ENCODE measurements at regions not wholly inside any gene's neighbourhood (a gene's known extent, or its start where the extent isn't known, plus 50 kb on each side); places are given as distances from the start of the nearest gene placed in this dataset.

GRCh38 chr1:56278061-56278460, 301.3 kb downstream of the PLPP3 start:
- TF ChIP-seq CTCF (IDR thresholded peaks at IDR 0.05; ENCODE audit: low read depth, low read length), result no peak
- no peak for DNase-seq (ENCODE audit: low read depth, low spot score)

GRCh38 chr1:56268519-56269140, 310.7 kb downstream of the PLPP3 start:
- no peak for TF ChIP-seq CTCF (IDR thresholded peaks at IDR 0.05; ENCODE audit: low read depth, low read length)
- POLR2A ChIA-PET, result no interaction called here
- no peak for DNase-seq (ENCODE audit: low read depth, low spot score)
- Histone ChIP-seq H3K9me3 (ENCODE audit: control insufficient read depth, insufficient read depth, low read length) (no peaks in the 10 kb centered on the region), H3K27me3 (ENCODE audit: control insufficient read depth, insufficient read depth, low read length) (no peaks in the 10 kb centered on the region), H3K27ac (ENCODE audit: low read depth, low read length) (no peak overlapping the region), H3K4me3 (ENCODE audit: low read depth, low read length) (no peak overlapping the region)
- CTCF ChIA-PET, result no interaction called here

More at GRCh38 chr1:56278061-56278460, 301.3 kb downstream of the PLPP3 start:
- CTCF ChIA-PET, result no interaction called here
- H3K9me3 ChIP-seq (ENCODE audit: control insufficient read depth, insufficient read depth, low read length), result no peaks in the 10 kb centered on the region
- no peak overlapping the region for H3K27ac ChIP-seq (ENCODE audit: low read depth, low read length)
- POLR2A ChIA-PET, result no interaction called here
- no peak overlapping the region for H3K4me3 ChIP-seq (ENCODE audit: low read depth, low read length)
- no peaks in the 10 kb centered on the region for H3K27me3 ChIP-seq (ENCODE audit: control insufficient read depth, insufficient read depth, low read length)

- ChIA-PET CTCF (no interaction called here), POLR2A (no interaction called here)
- DNase-seq (ENCODE audit: low read depth, low spot score), result no peak
- no peak overlapping the region for H3K4me3 ChIP-seq (ENCODE audit: low read depth, low read length)
- H3K27me3 ChIP-seq (ENCODE audit: control insufficient read depth, insufficient read depth, low read length), result no peaks in the 10 kb centered on the region
- TF ChIP-seq CTCF (IDR thresholded peaks at IDR 0.05; ENCODE audit: low read depth, low read length), result no peak
- H3K27ac ChIP-seq (ENCODE audit: low read depth, low read length), result no peak overlapping the region
- H3K9me3 ChIP-seq (ENCODE audit: control insufficient read depth, insufficient read depth, low read length), result no peaks in the 10 kb centered on the region
Observed at GRCh38 chr1:56267611-56268010, 311.8 kb downstream of the PLPP3 start.

GRCh38 chr1:56266359-56266758, 313.0 kb downstream of the PLPP3 start:
- Histone ChIP-seq H3K27ac (ENCODE audit: low read depth, low read length) (no peak overlapping the region), H3K4me3 (ENCODE audit: low read depth, low read length) (no peak overlapping the region), H3K27me3 (ENCODE audit: control insufficient read depth, insufficient read depth, low read length) (no peaks in the 10 kb centered on the region), H3K9me3 (ENCODE audit: control insufficient read depth, insufficient read depth, low read length) (no peaks in the 10 kb centered on the region)
- ChIA-PET POLR2A (interaction anchor here (0.6 kb wide), 1 partner anchor 50 kb away, joined by 5 read pairs; no protein-coding TSS in a partner anchor), CTCF (no interaction called here)
- TF ChIP-seq CTCF (IDR thresholded peaks at IDR 0.05; ENCODE audit: low read depth, low read length), result no peak
- DNase-seq (ENCODE audit: low read depth, low spot score), result no peak

- no peak for DNase-seq (ENCODE audit: low read depth, low spot score)
- TF ChIP-seq CTCF (IDR thresholded peaks at IDR 0.05; ENCODE audit: low read depth, low read length), result no peak
- ChIA-PET POLR2A (no interaction called here), CTCF (no interaction called here)
- Histone ChIP-seq H3K4me3 (ENCODE audit: low read depth, low read length) (no peak overlapping the region), H3K27me3 (ENCODE audit: control insufficient read depth, insufficient read depth, low read length) (no peaks in the 10 kb centered on the region), H3K9me3 (ENCODE audit: control insufficient read depth, insufficient read depth, low read length) (peaks cover 4% of the 10 kb centered on the region; the same call in 1 of the 2 replicates), H3K27ac (ENCODE audit: low read depth, low read length) (no peak overlapping the region)
Observed at GRCh38 chr1:56265216-56265615, 314.1 kb downstream of the PLPP3 start.
